HCEC 1CT (cell line): ENCODE measurements at regions not wholly inside any gene's neighbourhood (a gene's known extent, or its start where the extent isn't known, plus 50 kb on each side); places are given as distances from the start of the nearest gene placed in this dataset.
"Not testable (repeated sequence)": the region's sequence is repeated elsewhere in the genome, so short reads cannot be mapped to it uniquely, and the experiment has no call there.

Source experiments
- DNase-seq: peaks from one replicate; pipeline ENCODE4 v3.0.0-alpha.2; 2017

GRCh38 chr9:108803428-108804065, 52.2 kb downstream of the ACTL7B start:
- no peak for DNase-seq

DNA sequence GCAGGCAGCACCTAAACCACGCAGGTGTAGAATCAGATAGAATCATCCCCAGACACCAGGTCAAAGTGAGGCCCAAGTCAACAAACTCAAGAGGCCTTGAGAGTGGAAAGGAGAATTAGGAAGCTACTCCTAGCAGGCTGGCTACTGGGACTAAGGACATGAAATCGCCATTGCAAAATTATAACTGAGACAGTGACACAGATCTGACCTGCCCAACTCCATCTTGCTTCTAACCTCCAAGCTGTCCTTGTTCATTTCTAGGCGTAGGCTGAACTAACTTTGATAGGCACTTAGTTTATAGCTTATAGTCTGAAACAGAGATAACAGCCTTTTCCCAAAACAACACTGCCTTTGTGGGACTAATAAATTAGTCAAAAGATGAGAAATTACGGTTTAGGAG, 52.8 kb downstream of the ACTL7B start:
- no peak for DNase-seq

DNA sequence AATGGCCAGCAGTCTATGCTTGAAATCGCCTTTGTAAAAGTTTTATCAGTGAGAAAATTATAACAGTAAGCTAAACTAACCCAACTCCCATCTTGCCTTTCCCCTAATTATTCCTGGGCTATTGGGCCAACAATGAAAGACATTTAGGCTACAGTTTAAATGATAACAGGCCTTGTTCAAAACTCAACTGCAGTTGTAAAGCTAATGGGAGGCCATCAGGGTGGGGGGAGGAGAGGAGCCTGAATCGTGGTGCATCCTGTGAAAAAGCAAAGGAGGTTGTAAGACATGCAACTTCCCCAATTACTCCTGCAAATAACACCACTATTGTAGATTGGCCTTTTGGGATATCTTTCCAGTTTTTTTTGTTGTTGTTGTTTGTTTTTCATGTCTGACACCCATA, 53.8 kb downstream of the ACTL7B start:
- DNase-seq: no peak

GRCh38 chr9:108800632-108801099, 55.1 kb downstream of the ACTL7B start:
- no peak for DNase-seq

DNA sequence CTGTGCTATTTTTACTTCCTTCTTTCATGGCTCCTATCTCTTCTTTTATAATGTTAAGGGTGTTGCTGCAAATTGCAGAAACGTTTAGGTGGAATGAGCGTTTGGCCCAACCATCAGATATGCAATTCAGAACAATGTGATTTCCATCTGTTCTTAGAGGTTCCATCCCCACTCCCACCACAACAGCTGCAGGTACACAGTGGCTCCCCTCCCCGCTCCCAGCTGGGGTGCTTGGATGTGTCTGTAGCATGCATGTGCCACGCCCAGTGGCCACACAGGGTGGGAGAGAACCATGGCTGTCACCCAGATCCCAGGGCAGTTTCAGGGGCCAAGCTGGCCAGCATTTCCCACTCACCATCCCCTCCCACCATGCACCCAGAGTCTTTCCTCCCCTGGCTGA, 62.2 kb downstream of the ACTL7B start:
- no peak for DNase-seq

DNA sequence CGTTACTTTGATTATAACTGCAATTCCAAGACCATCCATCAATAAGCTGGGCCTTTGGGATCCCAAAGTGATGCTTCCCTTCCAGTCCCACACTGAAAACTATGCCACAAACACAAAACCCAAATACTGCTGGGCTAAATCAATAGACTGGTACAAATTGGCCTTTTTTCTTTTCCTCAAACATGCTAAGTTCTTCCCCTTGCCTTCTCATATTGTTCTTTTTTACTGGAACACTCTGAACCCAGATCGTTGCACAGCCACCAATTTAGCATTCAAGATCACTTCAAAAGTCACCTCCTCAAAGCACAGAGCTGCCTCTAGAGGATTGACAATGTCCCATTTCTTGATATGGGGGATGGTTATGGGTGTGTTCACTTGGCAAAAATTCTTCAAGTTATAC, 66.0 kb downstream of the ACTL7B start:
- DNase-seq: no peak

GRCh38 chr9:108787690-108788048, 68.1 kb downstream of the ACTL7B start:
- DNase-seq: no peak

DNA sequence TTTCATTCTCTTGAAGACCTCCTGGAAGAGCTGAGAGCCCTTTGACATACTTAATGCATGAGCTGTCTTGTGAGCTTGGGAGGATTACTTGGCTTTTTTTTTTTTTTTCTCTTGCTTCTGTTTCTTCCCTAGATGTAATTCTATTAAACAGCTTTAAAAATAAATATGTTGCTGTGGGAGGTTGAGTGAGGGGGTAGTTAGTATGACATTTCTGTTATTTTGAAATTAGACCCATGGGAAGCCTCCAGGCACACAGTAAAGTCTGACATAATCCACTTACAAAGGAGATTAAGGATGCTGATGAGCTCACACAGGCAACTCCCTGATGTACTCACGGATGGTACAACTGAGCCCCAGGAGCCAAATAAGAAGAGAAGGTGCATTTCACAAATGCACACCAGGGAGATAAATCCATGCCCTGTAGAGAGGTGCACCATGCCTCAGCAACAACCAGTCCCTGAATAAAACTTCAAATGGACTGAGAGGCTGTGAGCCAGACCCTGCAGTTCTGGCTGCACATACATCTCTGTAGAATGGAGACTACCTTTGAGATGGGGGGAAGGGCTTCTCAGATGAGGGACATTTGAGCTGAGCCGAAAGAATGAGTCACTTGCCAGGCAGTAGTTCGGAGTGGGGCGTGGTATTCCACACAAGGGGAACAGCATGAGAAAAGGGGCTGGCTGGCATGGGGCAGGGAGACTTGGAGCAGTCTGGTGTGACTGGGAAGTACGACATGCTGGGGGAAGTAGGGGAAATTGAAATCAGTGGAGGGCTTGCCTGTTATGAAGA, 68.7 kb downstream of the ACTL7B start:
- DNase-seq: peak; percentile 48

- DNase-seq: no peak
These were observed 69.5 kb downstream of the ACTL7B start for GRCh38 chr9:108786322-108786721.

- DNase-seq: peak; percentile 57
These were observed 70.8 kb downstream of the ACTL7B start for GRCh38 chr9:108784998-108785397.

DNA sequence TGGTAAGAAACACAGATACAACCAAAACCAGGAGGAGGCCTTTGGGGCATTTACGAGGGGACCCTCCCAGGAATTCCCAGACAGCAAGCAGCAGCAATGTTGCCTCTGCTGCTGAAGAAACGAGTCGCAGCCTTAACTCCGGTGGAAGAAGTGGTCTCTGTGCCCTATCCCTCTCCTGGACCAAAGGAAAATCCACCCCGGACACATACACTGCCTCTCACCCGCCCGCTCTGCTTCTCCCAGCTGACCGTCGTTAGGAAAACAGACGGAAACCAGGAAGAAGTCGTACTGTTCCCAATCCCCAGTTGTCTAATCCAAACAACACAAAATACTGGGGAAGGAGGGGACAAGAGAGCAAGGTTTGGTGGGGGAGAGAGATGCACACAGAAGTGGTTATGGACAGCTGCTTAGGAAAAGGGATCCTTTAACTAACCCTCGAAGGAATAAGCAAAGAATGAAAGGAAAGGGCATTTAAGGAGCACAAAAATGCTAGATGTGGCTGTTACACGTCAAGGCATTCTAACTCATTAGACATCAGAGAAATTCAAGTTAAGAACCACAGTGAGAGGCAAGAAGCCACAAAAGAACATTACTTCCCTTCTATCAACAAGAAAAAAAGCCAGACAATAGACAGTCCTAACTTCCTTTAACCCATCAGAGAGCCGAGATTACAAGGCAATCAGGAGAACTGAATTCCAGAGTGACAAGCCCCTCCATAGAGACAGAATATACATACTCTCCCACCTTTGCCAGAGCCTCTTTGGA, 71.9 kb downstream of the ACTL7B start:
- DNase-seq: no peak

DNA sequence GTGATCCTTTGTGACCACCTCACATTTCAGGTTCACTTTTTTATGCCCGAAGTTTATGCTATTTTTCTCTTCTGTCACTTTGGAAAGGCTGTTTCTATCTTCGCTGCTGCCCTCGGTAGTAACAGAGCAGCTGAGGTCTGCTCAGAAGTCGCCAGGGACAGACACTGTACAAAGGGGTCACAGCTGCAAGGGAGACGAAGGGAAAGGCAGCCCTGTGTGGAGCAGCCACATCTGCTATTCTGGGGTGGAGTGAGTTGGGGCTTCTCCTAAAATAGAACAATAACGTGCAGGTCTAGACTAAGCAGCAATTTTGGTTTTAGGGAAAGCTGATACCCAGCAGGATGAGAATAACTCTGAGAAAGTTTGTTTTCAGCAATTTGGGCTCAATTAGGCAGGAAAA, 72.5 kb downstream of the ACTL7B start:
- DNase-seq: no peak

DNA sequence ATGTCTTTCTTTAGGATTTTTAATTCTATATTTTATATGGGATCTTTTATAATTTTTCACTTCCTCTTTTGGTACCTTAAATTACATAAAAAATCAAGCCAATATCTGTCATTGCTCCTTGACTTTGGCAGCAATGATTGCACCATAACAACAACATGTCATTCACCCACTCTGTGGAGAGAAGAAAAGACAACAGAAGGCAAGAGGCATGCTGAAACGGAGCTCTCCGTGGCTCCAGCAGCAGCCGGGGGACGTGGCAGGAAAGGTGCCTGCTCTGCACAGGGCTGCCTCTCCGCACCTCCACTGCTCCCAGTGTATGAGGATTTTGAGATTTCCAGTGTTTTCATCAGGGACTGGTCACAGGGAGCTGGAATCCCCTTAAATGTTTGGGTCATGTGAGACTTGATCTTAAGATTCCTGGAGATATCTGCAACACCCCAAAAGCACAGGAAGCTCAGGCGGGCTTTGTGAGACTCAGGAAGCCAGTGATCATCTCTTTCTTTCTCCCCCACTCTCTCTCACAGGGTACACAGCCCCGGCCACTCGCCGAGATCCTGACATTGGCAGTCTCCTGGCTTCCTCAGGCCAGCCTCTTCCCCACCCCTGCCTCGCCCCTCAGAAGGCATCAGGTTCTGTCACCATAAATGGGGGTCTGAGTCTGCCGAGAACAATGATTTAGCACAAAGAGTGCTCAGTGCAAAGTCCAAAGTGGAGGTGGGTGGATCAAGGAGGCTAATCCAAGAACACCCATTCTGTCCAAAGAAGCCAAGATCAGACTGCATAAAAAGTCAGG, 74.6 kb downstream of the ACTL7B start:
- DNase-seq: no peak

DNA sequence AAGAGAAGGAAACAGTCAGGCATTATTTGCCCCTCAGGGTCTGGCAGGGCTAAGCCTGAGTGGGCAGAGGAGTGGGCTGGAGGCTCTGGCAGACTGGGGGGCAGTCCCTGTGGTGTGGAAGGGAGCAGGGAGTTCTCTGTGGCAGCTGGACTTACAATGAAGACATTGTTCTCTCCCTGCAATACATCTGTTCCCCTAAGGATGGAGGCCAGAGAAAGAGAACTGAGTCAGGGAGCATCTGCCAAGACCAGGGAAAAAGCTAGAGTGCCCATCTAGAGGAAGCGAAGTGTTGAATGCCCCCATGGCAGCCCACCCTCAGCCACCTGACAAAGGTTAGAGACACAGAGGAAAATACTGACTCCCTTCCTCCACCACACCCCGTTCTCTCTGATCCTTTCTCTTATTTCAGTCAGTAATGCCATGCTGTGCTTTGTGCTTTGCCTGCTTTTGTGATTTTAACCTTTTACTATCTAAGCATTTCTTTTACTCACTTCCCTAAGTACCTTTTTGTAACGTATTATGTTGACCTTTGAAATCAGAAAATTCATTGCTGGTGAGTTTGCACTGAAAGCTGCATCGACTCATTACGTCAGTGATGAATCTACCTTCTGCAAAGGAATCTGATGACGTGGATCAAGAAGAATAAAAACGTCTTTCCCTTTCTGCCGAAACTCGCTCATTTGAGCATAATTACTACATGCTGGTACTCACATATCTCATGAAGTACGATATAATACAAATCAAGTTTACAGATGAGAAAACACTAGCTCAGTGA, 76.0 kb downstream of the ACTL7B start:
- no peak for DNase-seq

GRCh38 chr9:108776920-108777639, 78.7 kb downstream of the ACTL7B start:
- no peak for DNase-seq

DNA sequence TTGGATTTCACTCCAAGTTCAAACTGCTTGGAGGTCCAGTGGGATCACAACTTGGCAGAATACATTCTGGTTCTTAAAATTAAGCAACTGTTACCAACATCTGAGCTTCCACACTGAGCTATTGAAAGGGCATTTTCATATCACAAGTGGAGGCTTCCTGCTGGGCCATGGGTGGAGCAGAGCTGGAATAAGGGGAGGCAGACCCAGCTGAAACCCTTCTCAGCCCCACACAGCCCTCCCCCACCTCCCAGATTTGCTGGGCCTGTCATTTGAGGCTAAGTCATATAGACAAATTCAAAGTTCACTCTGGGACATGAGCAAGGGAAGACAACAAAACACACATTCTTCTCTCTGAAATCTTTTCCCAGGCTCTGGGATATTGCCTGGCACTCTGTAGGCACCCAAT, 79.9 kb downstream of the ACTL7B start:
- no peak for DNase-seq

DNA sequence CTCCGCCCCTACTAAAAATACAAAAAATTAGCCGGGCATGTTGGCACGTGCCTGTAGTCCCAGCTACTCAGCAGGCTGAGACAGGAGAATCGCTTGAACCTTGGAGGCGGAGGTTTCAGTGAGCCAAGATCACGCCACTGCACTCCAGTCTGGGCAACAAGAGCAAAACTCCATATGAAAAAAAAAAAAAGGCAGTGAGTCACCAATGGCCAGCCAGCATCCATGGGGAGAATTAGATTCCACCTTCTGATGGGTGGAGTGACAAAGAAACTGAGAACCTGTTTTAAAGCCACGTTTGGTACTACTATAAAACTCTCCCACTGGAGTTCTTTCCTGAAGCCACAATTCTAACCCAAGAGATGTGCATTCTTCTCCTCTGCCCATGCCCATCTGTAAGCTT, 81.7 kb downstream of the ACTL7B start:
- not testable (repeated sequence) for DNase-seq

DNA sequence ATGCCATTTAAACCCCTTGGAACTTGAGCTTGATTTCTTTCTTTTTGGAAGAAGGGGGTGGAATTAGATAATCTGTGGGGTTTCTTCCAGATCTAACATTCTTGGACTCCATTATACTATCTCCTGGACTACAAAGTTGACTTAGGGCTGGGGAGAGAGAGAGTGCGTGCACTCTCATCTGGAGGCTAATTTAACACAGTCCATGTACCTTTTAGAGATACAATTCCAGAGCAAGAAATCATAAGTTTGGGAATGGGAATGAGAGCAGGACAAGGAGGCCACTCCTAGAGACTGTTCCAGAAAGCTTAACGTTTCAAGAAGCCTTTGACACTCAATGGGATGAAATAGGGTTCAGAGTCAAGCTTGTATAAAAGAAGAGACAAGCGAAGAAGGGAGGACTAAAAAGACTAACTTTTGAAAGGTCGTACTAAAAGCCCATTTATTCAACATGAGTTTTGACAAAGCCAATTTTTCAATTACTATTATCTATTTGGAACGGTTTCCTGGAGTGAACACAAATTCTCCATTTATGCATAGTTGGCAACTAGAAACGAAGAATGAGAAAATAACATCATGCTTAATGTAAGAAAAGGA, 83.4 kb downstream of the ACTL7B start:
- DNase-seq: no peak

DNA sequence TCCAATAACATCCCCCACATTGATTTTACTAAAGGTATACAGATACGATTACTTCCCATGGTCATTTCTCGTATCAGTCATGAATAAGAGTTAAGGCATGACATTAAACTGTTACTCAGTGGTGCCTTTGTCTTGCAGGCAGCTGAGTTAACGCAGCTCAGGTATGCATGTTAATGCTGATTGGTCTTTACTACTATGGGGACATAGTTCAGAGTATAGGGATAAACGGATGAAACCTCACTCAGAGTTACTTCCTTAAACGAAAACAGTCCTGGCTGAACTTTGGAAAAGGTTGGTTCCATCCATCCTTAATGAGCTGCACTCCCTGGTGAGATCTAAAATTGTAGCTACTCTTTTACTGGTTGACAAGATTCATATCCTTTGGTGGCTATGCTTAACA, 87.0 kb downstream of the ACTL7B start:
- no peak for DNase-seq

- DNase-seq: no peak
These were observed 89.1 kb downstream of the ACTL7B start for GRCh38 chr9:108766626-108767161.

- no peak for DNase-seq
These were observed 90.5 kb downstream of the ACTL7B start for GRCh38 chr9:108765265-108765664.
